NCI-H146 treated with DMSO at 0.1 percent for 48 hours (cell line): ENCODE measurements at regions not wholly inside any gene's neighbourhood (a gene's known extent, or its start where the extent isn't known, plus 50 kb on each side); places are given as distances from the start of the nearest gene placed in this dataset.
"Not testable (repeated sequence)": the region's sequence is repeated elsewhere in the genome, so short reads cannot be mapped to it uniquely, and the experiment has no call there.

Experiments
- DNase-seq: peaks from one replicate; lab custom pipeline; 2025; ENCODE audit not compliant: unreplicated experiment; lab: John Stamatoyannopoulos, UW

GRCh38 chr16:13336907-13337881, 435.8 kb downstream of the SHISA9 start:
- DNase-seq, result not testable (repeated sequence)

- DNase-seq, result no peak
Observed at GRCh38 chr16:13338044-13338443, 436.6 kb downstream of the SHISA9 start.

GRCh38 chr16:13342675-13343074, 441.3 kb downstream of the SHISA9 start:
- no peak for DNase-seq

GRCh38 chr16:13344001-13344400, 442.6 kb downstream of the SHISA9 start:
- DNase-seq, result no peak

- no peak for DNase-seq
Observed at GRCh38 chr16:13348416-13348815, 447.0 kb downstream of the SHISA9 start.

GRCh38 chr16:13350000-13350399, 448.6 kb downstream of the SHISA9 start:
- DNase-seq, result no peak

- DNase-seq, result no peak
Observed at GRCh38 chr16:13351181-13351580, 449.8 kb downstream of the SHISA9 start.

- DNase-seq, result no peak
Observed at GRCh38 chr16:13351601-13352217, 450.3 kb downstream of the SHISA9 start.

GRCh38 chr16:13352796-13353195, 451.4 kb downstream of the SHISA9 start:
- DNase-seq, result not testable (repeated sequence)

GRCh38 chr16:13357842-13358241, 456.4 kb downstream of the SHISA9 start:
- DNase-seq, result not testable (repeated sequence)

- no peak for DNase-seq
Observed at GRCh38 chr16:13359835-13360234, 458.4 kb downstream of the SHISA9 start.

GRCh38 chr16:13372421-13372820, 471.0 kb downstream of the SHISA9 start:
- no peak for DNase-seq

- no peak for DNase-seq
Observed at GRCh38 chr16:13376174-13376573, 474.8 kb downstream of the SHISA9 start.

GRCh38 chr16:13377143-13377542, 475.7 kb downstream of the SHISA9 start:
- no peak for DNase-seq

- no peak for DNase-seq
Observed at GRCh38 chr16:13378151-13378550, 476.8 kb downstream of the SHISA9 start.

- no peak for DNase-seq
Observed at GRCh38 chr16:13379266-13379665, 477.9 kb downstream of the SHISA9 start.

GRCh38 chr16:13385156-13386040, 484.0 kb downstream of the SHISA9 start:
- not testable (repeated sequence) for DNase-seq

- DNase-seq, result no peak
Observed at GRCh38 chr16:13390093-13390985, 488.9 kb downstream of the SHISA9 start.

GRCh38 chr16:13390986-13391305, 489.5 kb downstream of the SHISA9 start:
- no peak for DNase-seq

- no peak for DNase-seq
Observed at GRCh38 chr16:13391337-13391736, 489.9 kb downstream of the SHISA9 start.
